Suprapubic skin (tissue), 4 donors: ENCODE measurements at regions not wholly inside any gene's neighbourhood (a gene's known extent, or its start where the extent isn't known, plus 50 kb on each side); places are given as distances from the start of the nearest gene placed in this dataset.

ENCODE experiments used
- DNase-seq, 2 donors: peaks; one replicate each; pipeline ENCODE4 v3.0.0-alpha.2; 2019; ENCODE audit warnings: low spot score in 2 of 2
- H3K27ac ChIP-seq: fragments of 200-600 bp; sonication (generic); one replicate; pipeline ENCODE4 v1.5.1; 2019
- H3K27me3 ChIP-seq: fragments of 200-600 bp; sonication (generic); one replicate; pipeline ENCODE4 v1.5.1; 2019
- H3K36me3 ChIP-seq: fragments of 200-600 bp; sonication (generic); one replicate; pipeline ENCODE4 v1.5.1; 2019
- H3K4me1 ChIP-seq: fragments of 200-600 bp; sonication (generic); one replicate; pipeline ENCODE4 v1.5.1; 2019
- H3K4me3 ChIP-seq: fragments of 200-600 bp; sonication (generic); one replicate; pipeline ENCODE4 v1.5.1; 2019; ENCODE audit warnings: mild to moderate bottlenecking
- H3K9me3 ChIP-seq: fragments of 200-600 bp; sonication (generic); one replicate; pipeline ENCODE4 v1.5.1; 2019
- CTCF ChIP-seq, 2 donors: fragments of 200-600 bp in 1 of 2; fragments of 450-650 bp in 1 of 2; sonication (generic) in 1 of 2; IDR thresholded peaks; one replicate each; pipeline ENCODE4 v1.5.1; 2016 to 2019; ENCODE audit warnings: antibody characterized with exemption in 2 of 2, mild to moderate bottlenecking in 1 of 2, moderate library complexity in 1 of 2
- EP300 ChIP-seq: sonication (generic); formaldehyde crosslinking; IDR thresholded peaks from one replicate; pipeline ENCODE4 v1.6.1; 2017; ENCODE audit warnings: antibody characterized with exemption
- POLR2A ChIP-seq, 2 donors: fragments of 450-650 bp; IDR thresholded peaks; one replicate each; pipeline ENCODE4 v1.6.1; 2017; ENCODE audit warnings: antibody characterized with exemption in 2 of 2, mild to moderate bottlenecking in 2 of 2, moderate library complexity in 2 of 2
- POLR2AphosphoS5 ChIP-seq, 3 donors: sonication (generic); formaldehyde crosslinking; IDR thresholded peaks; one replicate each; pipeline ENCODE4 v1.6.1; 2017; ENCODE audit warnings: antibody characterized with exemption in 3 of 3
- WGBS: methylation state at CpG from one replicate; pipeline ENCODE4 v1.1.5; 2018; 5-methylcytosine and 5-hydroxymethylcytosine counted together

GRCh38 chr2:144225076-144225475, 294.8 kb downstream of the ZEB2 start:
- H3K36me3 ChIP-seq, result no peaks in the 10 kb centered on the region
- no peak for DNase-seq
- no peaks in the 10 kb centered on the region for H3K9me3 ChIP-seq
- TF ChIP-seq POLR2A (IDR thresholded peaks at IDR 0.05) (no peak), EP300 (no peak), CTCF (IDR thresholded peaks at IDR 0.05) (no peak), POLR2AphosphoS5 (IDR thresholded peaks at IDR 0.05) (no peak)
- no peak overlapping the region for H3K4me3 ChIP-seq
- H3K27me3 ChIP-seq, result no peaks in the 10 kb centered on the region
- H3K27ac ChIP-seq, result no peak overlapping the region
- H3K4me1 ChIP-seq, result no peaks in the 10 kb centered on the region

- no peaks in the 10 kb centered on the region for H3K4me1 ChIP-seq
- no peak for TF ChIP-seq POLR2AphosphoS5 (IDR thresholded peaks at IDR 0.05)
- TF ChIP-seq CTCF (IDR thresholded peaks at IDR 0.05), result no peak
- no peak for TF ChIP-seq POLR2A (IDR thresholded peaks at IDR 0.05)
- TF ChIP-seq EP300, result no peak
- H3K36me3 ChIP-seq, result no peaks in the 10 kb centered on the region
- 94% methylated on average over 3 of the region's 3 CpGs for WGBS
- no peaks in the 10 kb centered on the region for H3K27me3 ChIP-seq
- H3K4me3 ChIP-seq, result no peak overlapping the region
- no peaks in the 10 kb centered on the region for H3K9me3 ChIP-seq
- no peak for DNase-seq
- no peak overlapping the region for H3K27ac ChIP-seq
Observed at GRCh38 chr2:144224472-144224871, 295.4 kb downstream of the ZEB2 start.

- DNase-seq, result no peak
- no peaks in the 10 kb centered on the region for H3K4me1 ChIP-seq
- H3K9me3 ChIP-seq, result no peaks in the 10 kb centered on the region
- TF ChIP-seq POLR2A (IDR thresholded peaks at IDR 0.05) (no peak), POLR2AphosphoS5 (IDR thresholded peaks at IDR 0.05) (no peak), CTCF (IDR thresholded peaks at IDR 0.05) (no peak), EP300 (no peak)
- H3K27ac ChIP-seq, result no peak overlapping the region
- no peaks in the 10 kb centered on the region for H3K36me3 ChIP-seq
- H3K4me3 ChIP-seq, result no peak overlapping the region
- 96% methylated on average over 1 of the region's 1 CpG for WGBS
- H3K27me3 ChIP-seq, result no peaks in the 10 kb centered on the region
Observed at GRCh38 chr2:144219979-144220378, 299.9 kb downstream of the ZEB2 start.

GRCh38 chr2:144217853-144218633, 301.9 kb downstream of the ZEB2 start:
- no peak for TF ChIP-seq POLR2A (IDR thresholded peaks at IDR 0.05)
- TF ChIP-seq POLR2AphosphoS5 (IDR thresholded peaks at IDR 0.05), result no peak
- no peak for TF ChIP-seq CTCF (IDR thresholded peaks at IDR 0.05)
- Histone ChIP-seq H3K4me1 (no peaks in the 10 kb centered on the region), H3K4me3 (no peak overlapping the region), H3K36me3 (no peaks in the 10 kb centered on the region), H3K9me3 (no peaks in the 10 kb centered on the region), H3K27ac (no peak overlapping the region), H3K27me3 (no peaks in the 10 kb centered on the region)
- no peak for DNase-seq
- WGBS, result 96% methylated on average over 5 of the region's 5 CpGs

GRCh38 chr2:144215701-144216675, 303.9 kb downstream of the ZEB2 start:
- Histone ChIP-seq H3K27ac (no peak overlapping the region), H3K9me3 (no peaks in the 10 kb centered on the region), H3K36me3 (no peaks in the 10 kb centered on the region), H3K27me3 (no peaks in the 10 kb centered on the region), H3K4me3 (no peak overlapping the region), H3K4me1 (no peaks in the 10 kb centered on the region)
- TF ChIP-seq EP300, result no peak
- TF ChIP-seq POLR2AphosphoS5 (IDR thresholded peaks at IDR 0.05), result no peak
- no peak for TF ChIP-seq POLR2A (IDR thresholded peaks at IDR 0.05)
- TF ChIP-seq CTCF (IDR thresholded peaks at IDR 0.05), result no peak
- WGBS, result 68% methylated on average over 2 of the region's 2 CpGs
- DNase-seq, result no peak
